ENCODE measurements at regions not wholly inside any gene's neighbourhood (a gene's known extent, or its start where the extent isn't known, plus 50 kb on each side); places are given as distances from the start of the nearest gene placed in this dataset.

- TF ChIP-seq CTCF (IDR thresholded peaks at IDR 0.05) (no peak), POLR2A (IDR thresholded peaks at IDR 0.05) (no peak)
These were observed 213.5 kb upstream of the TAPT1 start for GRCh38 chr4:16439768-16440167.

All from thyroid gland (tissue), 4 donors.